ENCODE measurements at regions not wholly inside any gene's neighbourhood (a gene's known extent, or its start where the extent isn't known, plus 50 kb on each side); places are given as distances from the start of the nearest gene placed in this dataset.
A peak's percentile ranks its signal among the peaks of the same experiment; 100 is the strongest.
"Not testable (repeated sequence)": the region's sequence is repeated elsewhere in the genome, so short reads cannot be mapped to it uniquely, and the experiment has no call there.

DNA sequence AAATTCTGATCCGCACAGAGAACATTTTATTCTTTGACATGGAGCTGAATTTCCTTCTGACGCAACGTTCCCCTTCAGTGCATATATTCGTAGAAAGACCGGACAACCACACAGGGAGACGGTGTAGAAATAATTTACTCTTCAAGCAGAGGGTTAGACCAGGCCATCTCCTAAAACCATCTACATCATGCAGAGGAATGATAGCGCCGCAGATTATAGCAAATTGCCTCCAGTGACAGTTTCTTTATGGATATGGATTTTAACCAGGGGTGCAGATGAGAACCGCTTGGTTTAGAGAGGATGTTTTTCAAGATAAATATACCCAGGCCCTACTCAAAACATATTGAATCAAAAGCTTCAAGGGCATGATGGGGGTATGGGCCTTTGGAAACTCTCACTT lies 759.3 kb upstream of the AUTS2 start:
- no peaks in the 10 kb centered on the region for H3K36me3 ChIP-seq (ENCODE audit: insufficient read depth, low read depth, low read length)
- no peak overlapping the region for H3K4me3 ChIP-seq (ENCODE audit: low read length)
- H3K27me3 ChIP-seq (ENCODE audit: insufficient read depth, low read length) = no peaks in the 10 kb centered on the region
- H3K27ac ChIP-seq (ENCODE audit: low read length) = no peak overlapping the region
- H3K9me3 ChIP-seq (ENCODE audit: insufficient read depth, low read depth, low read length) = no peaks in the 10 kb centered on the region
- no peaks in the 10 kb centered on the region for H3K4me1 ChIP-seq (ENCODE audit: insufficient read depth, low read length)
- H3K9ac ChIP-seq (ENCODE audit: low read depth, low read length) = no peak overlapping the region

DNA sequence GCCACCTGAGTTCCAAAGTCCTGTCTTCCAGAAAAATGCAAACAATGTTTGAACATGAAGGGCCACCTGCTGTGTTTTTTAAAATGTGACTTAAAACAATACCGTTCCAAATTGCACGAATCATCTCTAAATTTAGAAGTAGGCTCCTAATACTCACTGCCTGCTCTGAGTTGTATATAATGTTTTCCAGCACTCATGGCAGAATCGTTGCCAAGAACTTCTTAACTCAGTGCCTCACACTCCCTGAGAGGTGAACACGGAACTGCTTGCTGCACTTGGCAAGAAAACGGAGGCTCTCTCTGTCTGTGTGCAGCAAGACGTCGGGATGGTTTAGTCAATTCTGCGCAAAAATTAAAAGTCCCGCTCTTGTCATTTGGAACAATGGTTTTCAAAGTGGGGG lies 757.3 kb upstream of the AUTS2 start:
- Histone ChIP-seq H3K4me1 (ENCODE audit: insufficient read depth, low read length) (no peaks in the 10 kb centered on the region), H3K27ac (ENCODE audit: low read length) (no peak overlapping the region), H3K27me3 (ENCODE audit: insufficient read depth, low read length) (no peaks in the 10 kb centered on the region), H3K36me3 (ENCODE audit: insufficient read depth, low read depth, low read length) (no peaks in the 10 kb centered on the region), H3K4me3 (ENCODE audit: low read length) (no peak overlapping the region), H3K9ac (ENCODE audit: low read depth, low read length) (no peak overlapping the region), H3K9me3 (ENCODE audit: insufficient read depth, low read depth, low read length) (no peaks in the 10 kb centered on the region)

DNA sequence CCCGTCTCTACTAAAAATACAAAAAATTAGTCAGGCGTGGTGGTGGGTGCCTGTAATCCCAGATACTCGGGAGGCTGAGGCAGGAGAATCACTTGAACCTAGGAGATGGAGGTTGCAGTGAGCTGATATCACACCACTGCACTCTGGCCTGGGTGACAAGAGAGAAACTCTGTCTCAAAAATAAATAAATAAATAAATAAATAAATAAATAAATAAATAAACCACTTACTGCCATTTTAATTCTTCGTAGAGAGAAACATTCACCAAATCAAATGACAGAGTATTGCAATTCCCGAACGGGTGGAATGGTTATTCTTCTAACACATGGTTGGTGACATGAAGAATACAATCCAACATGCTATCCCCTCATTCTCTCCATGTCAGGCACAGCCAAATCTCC lies 754.3 kb upstream of the AUTS2 start:
- not testable (repeated sequence) for H3K9ac ChIP-seq (ENCODE audit: low read depth, low read length); H3K27me3 ChIP-seq (ENCODE audit: insufficient read depth, low read length); H3K4me3 ChIP-seq (ENCODE audit: low read length); H3K27ac ChIP-seq (ENCODE audit: low read length); H3K4me1 ChIP-seq (ENCODE audit: insufficient read depth, low read length); H3K9me3 ChIP-seq (ENCODE audit: insufficient read depth, low read depth, low read length); H3K36me3 ChIP-seq (ENCODE audit: insufficient read depth, low read depth, low read length)

DNA sequence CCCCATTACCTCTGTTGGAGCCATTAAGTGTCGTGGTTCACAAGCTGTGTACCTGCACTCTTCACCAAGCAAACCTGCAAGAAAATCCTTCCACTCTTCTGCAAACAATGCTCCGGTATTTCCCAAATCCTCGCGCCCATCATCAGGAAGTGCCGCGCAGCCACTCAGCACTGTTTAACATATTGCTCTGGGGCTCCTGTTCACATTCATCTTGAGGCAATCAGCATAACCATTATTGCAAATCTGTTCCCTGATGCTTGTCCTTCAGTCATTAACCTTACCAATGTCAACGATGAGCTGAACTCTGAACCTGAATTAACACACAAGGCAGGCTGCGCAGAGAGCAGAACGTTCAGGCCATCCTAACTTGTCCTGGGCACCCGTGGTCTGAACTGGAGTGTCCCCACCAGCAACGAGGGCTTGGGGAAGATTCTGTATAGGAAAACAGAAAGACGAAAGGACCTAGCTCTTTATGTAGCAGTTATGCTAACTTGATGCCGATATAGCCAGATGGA lies 751.4 kb upstream of the AUTS2 start:
- no peak overlapping the region for H3K4me3 ChIP-seq (ENCODE audit: low read length)
- no peaks in the 10 kb centered on the region for H3K36me3 ChIP-seq (ENCODE audit: insufficient read depth, low read depth, low read length)
- no peaks in the 10 kb centered on the region for H3K4me1 ChIP-seq (ENCODE audit: insufficient read depth, low read length)
- no peak overlapping the region for H3K9ac ChIP-seq (ENCODE audit: low read depth, low read length)
- no peak overlapping the region for H3K27ac ChIP-seq (ENCODE audit: low read length)
- 0 out of 2 replicates have a peak, but pooled peaks cover 6% of the 10 kb centered on the region for H3K9me3 ChIP-seq (ENCODE audit: insufficient read depth, low read depth, low read length)
- H3K27me3 ChIP-seq (ENCODE audit: insufficient read depth, low read length) = no peaks in the 10 kb centered on the region

DNA sequence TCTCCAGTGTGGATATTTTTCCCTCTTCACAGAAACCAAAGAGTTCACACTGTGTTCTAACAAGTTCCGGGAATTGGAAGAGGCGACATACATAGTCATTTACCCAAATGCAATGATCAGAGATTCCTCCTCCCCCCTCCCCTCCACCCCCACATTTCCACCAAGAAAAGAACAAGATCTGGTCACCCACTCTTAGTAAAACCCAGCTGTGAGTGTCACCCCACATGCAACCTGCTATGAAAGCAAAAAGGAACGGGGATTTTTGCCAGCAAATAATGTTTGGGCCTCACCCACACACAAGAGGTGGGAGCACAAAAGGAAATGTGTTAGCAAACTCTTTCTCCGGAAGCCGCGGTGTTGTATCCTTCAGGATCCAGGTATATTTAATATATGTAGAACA lies 745.0 kb upstream of the AUTS2 start:
- no peaks in the 10 kb centered on the region for H3K27me3 ChIP-seq (ENCODE audit: insufficient read depth, low read length)
- H3K9ac ChIP-seq (ENCODE audit: low read depth, low read length) = no peak overlapping the region
- no peaks in the 10 kb centered on the region for H3K4me1 ChIP-seq (ENCODE audit: insufficient read depth, low read length)
- no peak overlapping the region for H3K4me3 ChIP-seq (ENCODE audit: low read length)
- H3K27ac ChIP-seq (ENCODE audit: low read length) = no peak overlapping the region
- 0 out of 2 replicates have a peak, but pooled peaks cover 6% of the 10 kb centered on the region for H3K9me3 ChIP-seq (ENCODE audit: insufficient read depth, low read depth, low read length)
- H3K36me3 ChIP-seq (ENCODE audit: insufficient read depth, low read depth, low read length) = no peaks in the 10 kb centered on the region

DNA sequence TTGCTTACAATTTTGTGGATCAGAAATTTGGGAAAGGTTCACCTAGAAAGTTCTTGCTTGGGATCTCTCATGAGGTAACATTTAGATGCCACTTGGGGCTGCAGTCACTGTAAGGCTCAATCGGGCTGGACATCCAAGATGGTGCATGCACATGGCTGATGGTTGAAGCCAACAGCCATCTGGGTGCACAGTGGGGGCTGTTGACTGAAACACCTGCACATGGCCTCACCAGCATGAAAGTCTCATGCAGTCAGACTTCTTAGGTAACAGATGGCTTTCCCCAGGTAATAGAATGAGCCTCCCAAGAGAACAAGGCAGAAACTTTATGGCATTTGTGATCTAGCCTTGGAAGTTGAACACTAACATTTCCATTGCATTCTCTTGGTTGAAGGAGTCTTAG lies 740.7 kb upstream of the AUTS2 start:
- no peaks in the 10 kb centered on the region for H3K9me3 ChIP-seq (ENCODE audit: insufficient read depth, low read depth, low read length)
- no peak overlapping the region for H3K4me3 ChIP-seq (ENCODE audit: low read length)
- no peaks in the 10 kb centered on the region for H3K4me1 ChIP-seq (ENCODE audit: insufficient read depth, low read length)
- no peak overlapping the region for H3K27ac ChIP-seq (ENCODE audit: low read length)
- no peaks in the 10 kb centered on the region for H3K36me3 ChIP-seq (ENCODE audit: insufficient read depth, low read depth, low read length)
- no peaks in the 10 kb centered on the region for H3K27me3 ChIP-seq (ENCODE audit: insufficient read depth, low read length)
- no peak overlapping the region for H3K9ac ChIP-seq (ENCODE audit: low read depth, low read length)

DNA sequence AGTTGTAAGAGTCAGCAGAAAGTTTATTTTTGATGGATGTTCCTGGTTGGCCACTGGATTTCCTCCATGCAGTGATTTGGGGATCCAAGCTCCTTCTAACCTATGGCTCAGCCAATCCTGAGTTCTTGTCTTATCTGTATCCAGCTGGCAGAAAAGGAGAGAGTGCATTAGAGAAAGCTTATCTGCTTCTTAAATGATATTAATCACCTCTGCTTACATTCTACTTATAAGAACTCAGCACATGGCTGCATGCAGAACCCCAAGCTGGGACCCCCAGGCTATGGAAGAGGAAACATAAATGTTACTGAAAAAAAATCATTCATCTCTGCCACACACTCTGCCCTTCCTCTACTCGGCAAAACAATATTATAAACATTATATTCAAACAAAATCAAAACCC lies 739.8 kb upstream of the AUTS2 start:
- Histone ChIP-seq H3K9ac (ENCODE audit: low read depth, low read length) (no peak overlapping the region), H3K4me1 (ENCODE audit: insufficient read depth, low read length) (no peaks in the 10 kb centered on the region), H3K9me3 (ENCODE audit: insufficient read depth, low read depth, low read length) (no peaks in the 10 kb centered on the region), H3K36me3 (ENCODE audit: insufficient read depth, low read depth, low read length) (no peaks in the 10 kb centered on the region), H3K4me3 (ENCODE audit: low read length) (no peak overlapping the region), H3K27me3 (ENCODE audit: insufficient read depth, low read length) (no peaks in the 10 kb centered on the region), H3K27ac (ENCODE audit: low read length) (no peak overlapping the region)

DNA sequence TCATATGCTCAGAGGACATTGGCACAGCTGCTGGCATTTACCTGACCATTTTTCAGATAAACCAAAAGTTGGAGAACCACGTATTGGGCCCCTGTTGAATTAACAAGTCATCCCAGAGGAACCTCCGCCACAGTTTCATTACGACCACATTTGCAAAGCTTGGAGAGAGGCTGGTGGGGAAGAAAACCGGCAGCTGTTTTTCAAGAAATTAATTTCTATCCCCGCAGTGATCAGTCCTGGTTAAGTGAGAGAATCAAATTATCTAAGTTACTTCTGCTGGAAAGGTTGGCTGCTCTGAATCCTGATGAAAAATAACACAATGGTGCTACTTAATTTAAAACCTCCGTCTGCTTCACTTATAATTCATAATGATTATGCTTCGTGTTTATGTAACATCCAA lies 737.1 kb upstream of the AUTS2 start:
- Histone ChIP-seq H3K9me3 (ENCODE audit: insufficient read depth, low read depth, low read length) (no peaks in the 10 kb centered on the region), H3K9ac (ENCODE audit: low read depth, low read length) (no peak overlapping the region), H3K4me3 (ENCODE audit: low read length) (no peak overlapping the region), H3K36me3 (ENCODE audit: insufficient read depth, low read depth, low read length) (no peaks in the 10 kb centered on the region), H3K27ac (ENCODE audit: low read length) (no peak overlapping the region), H3K4me1 (ENCODE audit: insufficient read depth, low read length) (peaks cover 4% of the 10 kb centered on the region; the same call in 1 of the 2 replicates), H3K27me3 (ENCODE audit: insufficient read depth, low read length) (no peaks in the 10 kb centered on the region)

DNA sequence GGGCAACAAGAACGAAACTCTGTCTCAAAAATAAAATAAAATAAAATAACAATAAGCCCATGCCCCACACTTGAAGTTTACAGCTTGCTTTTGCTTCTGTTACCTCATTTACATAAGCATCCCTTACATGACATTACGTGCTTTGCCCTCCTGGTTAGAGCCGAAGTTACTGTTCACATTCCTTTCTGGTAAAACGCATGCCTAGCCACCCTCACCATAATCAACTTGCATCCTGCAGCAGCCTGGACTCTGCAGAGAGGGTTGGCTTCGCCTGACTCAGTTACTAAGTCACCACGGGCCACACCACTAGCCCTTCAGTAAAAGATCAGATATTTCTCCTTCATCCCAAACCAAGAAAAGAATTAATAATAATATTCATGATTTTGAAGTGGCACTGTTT lies 736.0 kb upstream of the AUTS2 start:
- Histone ChIP-seq H3K4me1 (ENCODE audit: insufficient read depth, low read length) (peaks cover 9% of the 10 kb centered on the region; the same call in 1 of the 2 replicates), H3K27me3 (ENCODE audit: insufficient read depth, low read length) (no peaks in the 10 kb centered on the region), H3K36me3 (ENCODE audit: insufficient read depth, low read depth, low read length) (no peaks in the 10 kb centered on the region), H3K4me3 (ENCODE audit: low read length) (no peak overlapping the region), H3K9ac (ENCODE audit: low read depth, low read length) (no peak overlapping the region), H3K27ac (ENCODE audit: low read length) (no peak overlapping the region), H3K9me3 (ENCODE audit: insufficient read depth, low read depth, low read length) (no peaks in the 10 kb centered on the region)

DNA sequence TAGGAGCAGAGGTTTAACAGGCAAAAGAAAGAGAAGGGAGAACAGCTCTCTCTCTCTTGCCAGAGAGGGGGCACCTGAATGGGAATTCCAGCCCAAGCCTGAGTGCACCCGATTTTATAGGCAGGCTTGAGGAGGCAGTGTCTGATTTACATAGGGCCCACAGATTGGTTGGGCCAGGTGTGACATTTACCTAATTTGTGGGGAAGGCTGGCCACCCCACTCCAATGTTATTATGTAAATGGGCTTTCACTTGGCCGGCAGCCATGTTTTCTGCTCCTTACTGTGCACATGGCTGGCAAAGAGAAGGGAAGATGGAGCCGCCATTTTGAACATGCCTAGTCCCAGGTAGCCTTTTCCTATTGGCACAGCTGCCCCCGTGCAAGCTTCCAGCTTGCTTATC lies 735.5 kb upstream of the AUTS2 start:
- no peak overlapping the region for H3K9ac ChIP-seq (ENCODE audit: low read depth, low read length)
- peaks cover 9% of the 10 kb centered on the region; the same call in 1 of the 2 replicates for H3K4me1 ChIP-seq (ENCODE audit: insufficient read depth, low read length)
- H3K4me3 ChIP-seq (ENCODE audit: low read length) = no peak overlapping the region
- no peak overlapping the region for H3K27ac ChIP-seq (ENCODE audit: low read length)
- no peaks in the 10 kb centered on the region for H3K36me3 ChIP-seq (ENCODE audit: insufficient read depth, low read depth, low read length)
- no peaks in the 10 kb centered on the region for H3K9me3 ChIP-seq (ENCODE audit: insufficient read depth, low read depth, low read length)
- H3K27me3 ChIP-seq (ENCODE audit: insufficient read depth, low read length) = no peaks in the 10 kb centered on the region

DNA sequence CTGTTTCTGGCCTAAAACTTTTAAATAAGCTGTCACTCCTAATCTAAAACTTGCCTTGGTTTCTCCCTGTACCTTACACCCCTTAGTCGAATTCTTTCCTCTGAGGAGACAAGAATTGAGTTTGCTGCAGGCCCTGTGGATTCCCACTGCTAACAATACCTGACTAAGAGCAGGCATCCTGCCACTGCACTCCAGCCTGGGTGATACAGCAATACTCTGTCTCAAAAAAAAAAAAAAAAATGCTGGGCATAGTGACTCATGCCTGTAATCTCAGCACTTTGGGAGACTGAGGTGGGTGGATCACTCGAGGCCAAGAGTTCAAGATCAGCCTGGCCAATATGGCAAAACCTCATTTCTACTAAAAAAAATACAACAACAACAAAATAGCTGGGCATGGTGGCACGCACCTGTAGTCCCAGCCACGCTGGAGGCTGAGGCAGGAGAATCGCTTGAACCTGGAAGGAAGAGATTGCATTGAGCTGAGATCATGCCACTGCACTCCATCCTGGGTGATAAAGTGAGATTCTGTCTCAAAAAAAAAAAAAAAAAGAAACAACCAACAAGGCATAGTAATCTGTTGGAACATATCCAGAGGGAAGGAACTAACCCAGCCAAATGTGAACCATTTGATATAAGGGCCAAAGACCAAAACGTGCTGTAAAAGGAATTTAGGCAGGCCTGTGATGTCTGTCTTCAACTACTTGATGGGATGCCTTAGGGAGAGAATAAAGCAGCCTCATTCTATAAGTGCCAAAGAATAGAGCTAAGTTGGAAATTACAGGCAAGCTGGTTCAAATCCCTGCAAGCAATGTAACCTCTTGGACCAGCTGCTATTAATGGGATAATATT lies 732.7 kb upstream of the AUTS2 start:
- no peak overlapping the region; the same call in 1 of the 2 replicates for H3K9ac ChIP-seq (ENCODE audit: low read depth, low read length)

DNA sequence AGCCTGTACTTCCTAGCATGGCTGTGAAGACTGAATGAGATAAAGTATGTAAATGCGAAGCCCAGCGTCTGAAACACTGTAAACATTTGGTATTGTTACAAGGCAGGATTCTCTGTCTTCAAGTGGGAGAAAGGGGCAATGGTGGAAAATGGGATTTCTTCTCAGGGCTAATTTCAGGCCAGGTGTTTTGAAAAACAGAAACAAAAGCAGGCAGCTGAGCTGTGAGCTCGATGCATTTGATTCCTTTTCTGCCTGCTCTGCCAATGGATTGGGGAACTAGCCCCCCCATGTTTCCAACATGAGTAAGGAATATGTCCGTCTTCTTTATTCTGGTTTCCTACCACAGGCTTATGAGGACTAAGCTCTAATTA lies 732.1 kb upstream of the AUTS2 start:
- Histone ChIP-seq H3K9ac (ENCODE audit: low read depth, low read length) (peak overlapping the region; percentile 19; the same call in 1 of the 2 replicates), H3K4me3 (ENCODE audit: low read length) (no peak overlapping the region), H3K36me3 (ENCODE audit: insufficient read depth, low read depth, low read length) (no peaks in the 10 kb centered on the region), H3K9me3 (ENCODE audit: insufficient read depth, low read depth, low read length) (no peaks in the 10 kb centered on the region), H3K27ac (ENCODE audit: low read length) (no peak overlapping the region), H3K27me3 (ENCODE audit: insufficient read depth, low read length) (no peaks in the 10 kb centered on the region), H3K4me1 (ENCODE audit: insufficient read depth, low read length) (peaks cover 9% of the 10 kb centered on the region; the same call in 1 of the 2 replicates)

More for the DNA sequence above, 732.7 kb upstream of the AUTS2 start:
- peaks cover 9% of the 10 kb centered on the region; the same call in 1 of the 2 replicates for H3K4me1 ChIP-seq (ENCODE audit: insufficient read depth, low read length)
- H3K9me3 ChIP-seq (ENCODE audit: insufficient read depth, low read depth, low read length) = no peaks in the 10 kb centered on the region
- no peaks in the 10 kb centered on the region for H3K27me3 ChIP-seq (ENCODE audit: insufficient read depth, low read length)
- no peak overlapping the region for H3K4me3 ChIP-seq (ENCODE audit: low read length)
- no peak overlapping the region for H3K27ac ChIP-seq (ENCODE audit: low read length)
- H3K36me3 ChIP-seq (ENCODE audit: insufficient read depth, low read depth, low read length) = no peaks in the 10 kb centered on the region

Data from iPS-20b (cell line).